Transverse colon (tissue), 4 donors: ENCODE measurements at regions not wholly inside any gene's neighbourhood (a gene's known extent, or its start where the extent isn't known, plus 50 kb on each side); places are given as distances from the start of the nearest gene placed in this dataset.

ENCODE experiments used
- DNase-seq: peaks from one replicate; pipeline ENCODE4 v3.0.0-alpha.2; 2019
- H3K27ac ChIP-seq, 4 donors: fragments of 200-600 bp; sonication (generic); 2 replicates each; pipeline ENCODE4 v1.5.1; 2016 to 2018; ENCODE audit warnings: inconsistent platforms in 4 of 4
- H3K27me3 ChIP-seq: fragments of 200-600 bp; sonication (generic); 2 replicates; pipeline ENCODE4 v1.5.1; 2017; ENCODE audit warnings: inconsistent platforms
- H3K36me3 ChIP-seq, 4 donors: fragments of 200-600 bp; sonication (generic); 2 replicates each; pipeline ENCODE4 v1.5.1; 2017 to 2019; ENCODE audit warnings: inconsistent platforms in 4 of 4
- H3K4me1 ChIP-seq, 4 donors: fragments of 200-600 bp; sonication (generic); 2 replicates each; pipeline ENCODE4 v1.5.1; 2017 to 2020; ENCODE audit warnings: inconsistent platforms in 4 of 4
- H3K4me3 ChIP-seq, 4 donors: fragments of 200-600 bp; sonication (generic); 1 replicate in 1 of 4; 2 replicates in 3 of 4; pipeline versions ENCODE4 v1.5.1 to v1.6.1; 2017 to 2019; ENCODE audit warnings: inconsistent platforms in 4 of 4
- H3K9me3 ChIP-seq, 2 donors: fragments of 200-600 bp; sonication (generic); 2 replicates each; pipeline ENCODE4 v1.5.1; 2017 to 2019; ENCODE audit warnings: inconsistent platforms in 2 of 2
- EP300 ChIP-seq: sonication (generic); formaldehyde crosslinking; IDR thresholded peaks from one replicate; pipeline ENCODE4 v1.6.1; 2017; ENCODE audit warnings: antibody characterized with exemption, low read depth
- POLR2A ChIP-seq: fragments of 450-650 bp; IDR thresholded peaks from one replicate; pipeline ENCODE4 v1.6.1; 2016; ENCODE audit warnings: antibody characterized with exemption, mild to moderate bottlenecking, moderate library complexity
- POLR2AphosphoS5 ChIP-seq, 3 donors: sonication (generic); formaldehyde crosslinking; IDR thresholded peaks; one replicate each; pipeline ENCODE4 v1.6.1; 2016; ENCODE audit warnings: antibody characterized with exemption in 3 of 3
- WGBS, 2 donors: methylation state at CpG; one replicate each; pipeline ENCODE4 v1.1.5; 2018; ENCODE audit warnings: low coverage in 1 of 2; 5-methylcytosine and 5-hydroxymethylcytosine counted together
- in situ Hi-C, 4 donors: fragments of 200-750 bp; cut with MboI; loops; one replicate each; pipeline versions ENCODE4 v1.15.0 to v1.15.1; 2017; ENCODE audit warnings: low sequenced_read_pairs in 3 of 4, low pct_ligation_motif_present in 1 of 4, low pct_unique_long_range_greater_than_20kb in 1 of 4
- intact Hi-C: fragments of 100-400 bp; cut with DNase I; formaldehyde crosslinking; loops from one replicate; pipeline ENCODE4 v1.15.1; 2023; ENCODE audit warnings: low total_unique reads
- TF ChIP-seq, protein P1 (sequence below), 5 experiments: fragments of 200-600 bp in 3 of 5; fragments of 450-650 bp in 2 of 5; sonication (generic) in 3 of 5; IDR thresholded peaks; 1 replicate in 2 of 5; 2 replicates in 3 of 5; pipeline ENCODE4 v1.5.1; 2016 to 2017; ENCODE audit warnings: antibody characterized with exemption in 5 of 5, inconsistent platforms in 3 of 5, mild to moderate bottlenecking in 2 of 5, moderate library complexity in 1 of 5

GRCh38 chr4:128703948-128704347, 105.6 kb upstream of the JADE1 start:
- 88 to 93% methylated on average over 12 to 14 of the region's 14 CpGs for WGBS, 2 donors
- TF ChIP-seq EP300: no peak
- no peak for TF ChIP-seq POLR2AphosphoS5 (IDR thresholded peaks at IDR 0.05)
- no peak for TF ChIP-seq POLR2A
- TF ChIP-seq, protein P1, sequence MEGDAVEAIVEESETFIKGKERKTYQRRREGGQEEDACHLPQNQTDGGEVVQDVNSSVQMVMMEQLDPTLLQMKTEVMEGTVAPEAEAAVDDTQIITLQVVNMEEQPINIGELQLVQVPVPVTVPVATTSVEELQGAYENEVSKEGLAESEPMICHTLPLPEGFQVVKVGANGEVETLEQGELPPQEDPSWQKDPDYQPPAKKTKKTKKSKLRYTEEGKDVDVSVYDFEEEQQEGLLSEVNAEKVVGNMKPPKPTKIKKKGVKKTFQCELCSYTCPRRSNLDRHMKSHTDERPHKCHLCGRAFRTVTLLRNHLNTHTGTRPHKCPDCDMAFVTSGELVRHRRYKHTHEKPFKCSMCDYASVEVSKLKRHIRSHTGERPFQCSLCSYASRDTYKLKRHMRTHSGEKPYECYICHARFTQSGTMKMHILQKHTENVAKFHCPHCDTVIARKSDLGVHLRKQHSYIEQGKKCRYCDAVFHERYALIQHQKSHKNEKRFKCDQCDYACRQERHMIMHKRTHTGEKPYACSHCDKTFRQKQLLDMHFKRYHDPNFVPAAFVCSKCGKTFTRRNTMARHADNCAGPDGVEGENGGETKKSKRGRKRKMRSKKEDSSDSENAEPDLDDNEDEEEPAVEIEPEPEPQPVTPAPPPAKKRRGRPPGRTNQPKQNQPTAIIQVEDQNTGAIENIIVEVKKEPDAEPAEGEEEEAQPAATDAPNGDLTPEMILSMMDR (IDR thresholded peaks at IDR 0.05): no peak
- Histone ChIP-seq H3K4me1 (no peaks in the 10 kb centered on the region), H3K27ac (no peak overlapping the region), H3K36me3 (no peaks in the 10 kb centered on the region), H3K4me3 (no peak overlapping the region), H3K27me3 (no peaks in the 10 kb centered on the region), H3K9me3 (no peaks in the 10 kb centered on the region)
- in situ Hi-C loops (no loop called here), intact Hi-C loops (no loop called here)
- no peak for DNase-seq

DNA sequence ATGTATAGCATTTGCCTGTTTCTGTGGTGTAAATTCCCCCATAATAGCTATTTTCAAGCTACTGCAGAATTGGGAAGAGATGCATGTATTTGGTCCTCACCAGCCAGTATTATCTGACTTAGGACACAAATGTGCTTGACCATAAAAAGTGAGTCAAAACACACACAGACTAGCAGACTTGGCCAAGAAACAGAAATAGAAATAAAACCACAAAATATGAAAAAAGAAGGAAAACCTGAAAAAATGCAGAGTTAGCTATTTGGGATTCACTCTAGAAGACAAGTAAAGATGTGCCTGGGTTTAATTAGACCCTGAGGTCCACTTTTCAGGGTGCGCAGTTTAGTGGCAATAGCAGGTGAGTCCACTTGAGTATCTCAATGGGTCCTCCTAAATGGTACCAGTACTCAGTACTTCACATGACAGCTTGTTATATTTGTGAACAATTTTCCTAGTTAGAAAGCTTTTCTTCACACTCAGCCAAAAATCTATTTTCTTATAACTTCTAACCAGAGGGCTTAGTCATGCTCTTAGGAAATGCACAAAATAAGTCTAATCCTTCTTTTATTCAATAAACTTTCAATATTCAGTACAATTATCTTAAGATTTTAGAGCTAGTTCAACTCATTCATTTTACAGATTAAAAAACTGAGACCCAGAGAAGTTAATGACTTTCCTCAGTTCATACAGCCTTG, 108.7 kb upstream of the JADE1 start:
- intact Hi-C loops: no loop called here
- WGBS, 2 donors: 96 to 100% methylated on average over 1 of the region's 1 CpG

GRCh38 chr4:128698386-128698785, 111.1 kb upstream of the JADE1 start:
- H3K36me3 ChIP-seq: no peaks in the 10 kb centered on the region
- intact Hi-C loops (no loop called here), in situ Hi-C loops (no loop called here)
- no peak overlapping the region for H3K27ac ChIP-seq
- peaks cover 0 to 5% (median 0%) of the 10 kb centered on the region in 4 donors for H3K4me1 ChIP-seq
- H3K27me3 ChIP-seq: no peaks in the 10 kb centered on the region
- H3K4me3 ChIP-seq: no peak overlapping the region
- DNase-seq: no peak
- 64 to 73% methylated on average over 2 of the region's 2 CpGs for WGBS, 2 donors
- no peak for TF ChIP-seq POLR2A
- TF ChIP-seq EP300: no peak
- no peak for TF ChIP-seq POLR2AphosphoS5 (IDR thresholded peaks at IDR 0.05)
- TF ChIP-seq, protein P1 (IDR thresholded peaks at IDR 0.05): no peak
- no peaks in the 10 kb centered on the region for H3K9me3 ChIP-seq

More for the DNA sequence above, 108.7 kb upstream of the JADE1 start:
- H3K4me3 ChIP-seq: no peak overlapping the region
- no peak for DNase-seq
- H3K27me3 ChIP-seq: no peaks in the 10 kb centered on the region
- H3K9me3 ChIP-seq: no peaks in the 10 kb centered on the region
- peaks cover 0 to 5% (median 0%) of the 10 kb centered on the region in 4 donors for H3K4me1 ChIP-seq
- in situ Hi-C loops: no loop called here
- TF ChIP-seq, protein P1 (IDR thresholded peaks at IDR 0.05): no peak
- TF ChIP-seq POLR2AphosphoS5 (IDR thresholded peaks at IDR 0.05) (no peak), EP300 (no peak), POLR2A (no peak)
- H3K27ac ChIP-seq: no peak overlapping the region
- H3K36me3 ChIP-seq: no peaks in the 10 kb centered on the region

GRCh38 chr4:128697323-128697722, 112.2 kb upstream of the JADE1 start:
- Histone ChIP-seq H3K4me3 (no peak overlapping the region), H3K27ac (no peak overlapping the region), H3K9me3 (no peaks in the 10 kb centered on the region), H3K36me3 (no peaks in the 10 kb centered on the region), H3K27me3 (no peaks in the 10 kb centered on the region), H3K4me1 (peaks cover 0 to 5% (median 0%) of the 10 kb centered on the region in 4 donors)
- TF ChIP-seq POLR2AphosphoS5 (IDR thresholded peaks at IDR 0.05) (no peak), POLR2A (no peak), EP300 (no peak)
- TF ChIP-seq, protein P1 (IDR thresholded peaks at IDR 0.05): no peak
- in situ Hi-C loops (no loop called here), intact Hi-C loops (no loop called here)
- no peak for DNase-seq
- WGBS, 2 donors: 70 to 84% methylated on average over 5 of the region's 5 CpGs
